NAMALWA (cell line): ENCODE measurements at regions not wholly inside any gene's neighbourhood (a gene's known extent, or its start where the extent isn't known, plus 50 kb on each side); places are given as distances from the start of the nearest gene placed in this dataset.

ENCODE experiments used
- DNase-seq: peaks from one replicate; pipeline ENCODE4 v3.0.0-alpha.2; 2015; ENCODE audit warnings: low spot score

DNA sequence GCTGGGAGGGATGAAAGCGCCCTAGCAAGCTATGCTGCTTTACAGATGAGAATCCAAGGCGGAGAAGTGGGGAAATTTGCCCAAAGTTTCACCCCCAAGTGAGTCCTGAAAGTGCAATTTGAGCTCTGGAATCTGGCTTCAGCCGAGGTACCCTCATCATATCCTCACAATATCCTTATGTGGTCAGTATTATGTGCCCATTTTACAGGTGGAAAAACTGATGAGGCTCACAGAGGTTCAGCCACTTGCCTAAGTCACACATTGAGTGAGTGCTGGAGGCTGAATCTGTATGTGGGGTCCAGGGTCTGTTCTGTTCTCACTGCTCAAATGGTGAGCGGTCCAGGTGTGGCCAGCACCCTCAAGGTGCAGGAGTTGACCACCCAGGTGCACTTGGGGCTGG lies 85.3 kb downstream of the MATN1 start:
- no peak for DNase-seq

DNA sequence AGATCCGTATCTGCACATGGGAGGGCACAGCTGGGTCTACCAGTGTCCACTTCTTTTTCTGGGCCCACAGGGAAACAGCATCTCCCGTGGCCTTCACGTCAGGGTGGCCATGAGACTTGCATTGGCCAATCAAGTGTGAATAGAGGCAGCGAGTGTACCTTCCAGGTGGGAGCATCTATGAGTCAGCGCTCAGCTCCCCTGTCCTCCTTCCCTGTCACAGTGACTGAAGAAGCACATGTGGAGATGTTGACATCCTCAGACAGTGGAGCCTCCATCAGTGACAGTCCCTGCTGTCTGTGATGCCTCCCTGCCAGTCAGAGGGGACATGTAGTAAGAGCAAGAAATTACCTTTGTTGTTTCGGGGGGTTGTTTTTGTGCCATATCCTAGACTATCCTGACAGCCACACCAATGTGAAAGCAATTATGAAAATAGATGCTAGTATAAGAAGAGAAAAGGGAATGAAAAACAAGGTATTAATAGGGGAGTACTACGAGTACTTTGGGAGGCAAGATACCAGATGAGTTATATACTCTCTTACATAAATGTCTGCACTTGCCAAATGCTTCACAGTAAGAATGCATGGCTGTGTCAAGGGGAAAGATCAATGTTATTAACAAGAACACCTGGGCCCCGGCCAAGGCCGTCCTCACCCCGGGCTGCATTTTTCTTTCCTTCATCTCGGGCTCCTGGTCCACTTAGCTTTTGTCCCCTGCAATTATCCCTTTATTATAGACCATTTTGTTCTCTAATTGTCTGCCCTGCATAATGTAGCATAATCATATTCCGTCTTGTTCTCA lies 86.0 kb downstream of the MATN1 start:
- no peak for DNase-seq

DNA sequence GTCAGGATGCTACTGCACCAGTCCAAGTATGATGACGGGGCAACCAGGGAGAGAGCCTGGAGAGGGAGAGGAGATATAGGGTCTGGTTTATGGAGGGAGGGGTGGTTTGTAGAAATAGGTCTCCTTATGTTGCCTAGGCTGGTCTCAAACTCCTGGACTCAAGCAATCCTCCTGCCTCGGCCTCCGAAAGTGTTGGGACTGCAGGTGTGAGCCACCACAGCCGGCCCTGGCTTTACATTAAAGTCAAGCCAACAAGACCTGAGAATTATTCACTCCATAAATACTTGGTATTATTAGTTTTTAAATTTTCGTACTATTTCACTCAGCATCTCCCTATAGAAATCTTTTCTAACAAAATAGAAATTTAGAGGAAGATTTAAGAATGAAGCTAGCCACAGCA lies 86.8 kb downstream of the MATN1 start:
- DNase-seq: no peak

DNA sequence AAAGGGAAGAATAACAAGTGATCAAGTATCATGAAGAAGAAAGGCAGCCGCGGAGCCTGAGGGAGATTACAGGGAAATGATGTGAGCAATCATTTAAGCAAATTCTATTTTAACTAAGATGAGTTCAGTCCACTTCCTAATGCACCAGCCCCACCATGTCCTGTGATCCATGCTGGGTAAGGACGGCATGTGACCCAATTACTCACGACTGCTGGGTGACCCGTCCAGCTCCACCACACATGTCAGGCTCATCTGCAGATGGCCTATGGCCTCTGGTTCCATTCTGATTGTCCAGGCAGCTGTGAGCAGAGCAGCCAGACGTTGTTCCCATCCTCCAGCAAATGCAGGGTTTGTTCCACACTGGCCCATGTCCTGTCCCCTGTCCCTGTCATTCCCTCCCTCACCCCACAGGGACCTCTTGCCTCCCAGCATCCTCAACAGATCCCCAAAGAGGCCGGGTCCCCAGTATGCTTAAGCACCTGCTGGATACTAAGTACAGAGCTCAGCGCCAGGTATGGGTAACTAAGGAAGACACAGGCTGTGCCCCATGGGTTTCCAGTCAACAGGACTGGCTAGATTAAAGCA lies 87.9 kb downstream of the MATN1 start:
- DNase-seq: no peak

DNA sequence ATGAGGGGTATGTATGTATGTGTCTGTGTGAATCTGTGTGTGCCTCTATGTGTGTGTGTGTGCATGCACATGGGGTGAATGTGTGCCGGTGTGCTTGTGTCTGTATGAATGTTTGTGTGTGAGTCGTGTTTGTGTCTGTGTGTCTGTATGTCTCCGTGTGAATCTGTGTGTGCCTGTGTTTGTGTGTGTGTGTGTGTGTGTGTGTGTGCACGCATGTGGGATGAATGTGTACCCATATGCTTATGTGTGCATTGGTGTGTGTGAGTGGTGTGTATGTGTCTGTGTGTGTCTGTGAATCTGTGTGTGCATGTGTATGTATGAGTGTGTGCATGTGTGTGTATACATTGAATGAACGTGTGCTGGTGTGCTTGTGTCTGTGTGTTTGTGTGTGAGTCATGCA lies 88.9 kb downstream of the MATN1 start:
- DNase-seq: no peak

DNA sequence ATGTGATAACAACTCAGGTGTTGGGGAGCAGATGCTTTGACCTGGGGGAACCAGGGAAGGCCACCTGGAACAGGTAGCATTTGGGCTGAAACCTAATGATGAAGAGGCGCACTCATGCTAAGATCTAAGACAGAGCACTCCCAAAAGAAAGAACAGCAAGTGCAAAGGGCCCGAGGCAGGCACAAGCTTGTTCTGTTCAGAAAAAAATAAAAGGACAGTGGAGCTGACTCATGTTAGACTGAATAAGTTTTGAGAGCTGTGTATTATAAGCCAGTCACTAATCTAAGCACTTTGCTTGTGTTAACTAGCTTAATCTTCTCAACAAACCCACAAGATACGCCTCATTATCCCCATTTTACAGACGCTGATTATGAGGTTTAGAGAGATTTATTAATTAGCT lies 90.1 kb downstream of the MATN1 start:
- no peak for DNase-seq

DNA sequence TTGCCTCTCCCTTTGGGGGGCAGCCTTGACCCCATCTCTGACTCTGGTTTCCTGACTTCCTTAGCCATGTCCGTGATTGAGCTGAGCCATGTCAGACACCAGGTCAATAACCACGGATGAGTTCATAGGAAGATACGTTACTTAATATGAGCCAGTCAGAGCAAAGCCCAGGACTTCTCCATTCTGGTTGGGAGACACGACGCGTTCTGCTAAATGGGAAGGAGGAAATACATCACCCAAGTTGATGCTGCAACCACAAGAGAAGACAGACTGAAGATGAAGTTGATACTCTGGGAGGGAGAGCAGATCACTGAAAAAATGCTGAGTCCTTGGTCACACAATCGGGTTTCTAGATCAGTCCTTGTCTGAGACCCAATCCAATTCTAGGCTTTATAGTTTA lies 90.9 kb downstream of the MATN1 start:
- no peak for DNase-seq

DNA sequence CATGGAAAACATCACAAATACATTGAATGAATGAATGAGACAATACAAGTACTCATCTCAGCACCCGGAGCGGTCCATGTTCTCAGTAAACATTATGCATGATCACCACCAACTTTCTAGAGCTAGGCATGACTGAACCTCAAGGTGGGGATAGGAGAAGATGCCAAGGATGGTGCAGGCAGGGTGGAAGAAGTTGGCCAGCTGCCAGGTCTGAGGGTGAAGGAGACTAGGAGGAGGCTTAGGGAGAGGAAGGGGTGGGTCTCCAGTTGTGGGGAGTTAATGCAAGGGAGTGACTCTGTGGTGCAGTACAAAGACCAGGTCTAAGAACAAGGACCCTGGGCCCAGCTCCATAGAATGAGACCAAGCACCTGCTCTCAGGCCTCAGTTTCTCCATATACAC lies 91.7 kb downstream of the MATN1 start:
- no peak for DNase-seq

DNA sequence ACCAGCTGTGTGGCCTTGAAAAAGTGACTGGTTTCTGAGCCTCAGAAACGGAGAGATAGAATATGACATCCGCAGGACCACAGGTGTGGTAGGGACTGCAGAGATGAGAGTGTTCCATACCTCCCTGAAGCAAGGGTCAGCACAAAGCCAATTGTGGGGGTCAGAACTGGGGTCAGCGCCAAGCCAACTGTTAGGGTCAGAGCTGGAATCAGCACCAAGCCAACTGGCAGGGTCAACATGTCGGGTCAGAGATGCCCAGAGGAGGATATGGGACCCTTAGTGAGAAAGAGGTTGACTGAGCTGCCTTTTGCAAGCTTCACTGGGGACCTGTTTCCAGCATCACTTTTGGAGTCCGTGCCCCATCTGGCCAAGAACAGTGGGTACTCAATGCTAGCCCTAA lies 93.9 kb downstream of the MATN1 start:
- no peak for DNase-seq

DNA sequence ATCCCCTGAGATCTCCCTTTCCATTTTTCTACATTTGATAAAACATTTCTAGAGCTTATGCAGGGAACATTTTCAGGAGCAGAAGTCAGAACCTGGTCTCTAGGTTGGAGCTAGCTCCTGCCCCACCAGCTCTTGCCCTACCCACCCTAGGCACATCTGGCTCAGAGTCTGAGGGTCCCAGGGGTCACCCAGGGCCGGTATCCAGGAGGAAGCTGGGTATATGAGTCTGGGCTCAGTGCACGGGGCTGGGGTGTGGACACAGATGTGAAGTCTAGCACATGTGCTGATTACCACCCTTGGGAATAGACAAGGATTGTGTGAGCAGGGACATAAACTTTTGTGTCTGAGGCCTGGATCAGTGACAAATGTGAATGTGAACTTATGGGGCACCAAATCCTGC lies 95.4 kb downstream of the MATN1 start:
- no peak for DNase-seq

DNA sequence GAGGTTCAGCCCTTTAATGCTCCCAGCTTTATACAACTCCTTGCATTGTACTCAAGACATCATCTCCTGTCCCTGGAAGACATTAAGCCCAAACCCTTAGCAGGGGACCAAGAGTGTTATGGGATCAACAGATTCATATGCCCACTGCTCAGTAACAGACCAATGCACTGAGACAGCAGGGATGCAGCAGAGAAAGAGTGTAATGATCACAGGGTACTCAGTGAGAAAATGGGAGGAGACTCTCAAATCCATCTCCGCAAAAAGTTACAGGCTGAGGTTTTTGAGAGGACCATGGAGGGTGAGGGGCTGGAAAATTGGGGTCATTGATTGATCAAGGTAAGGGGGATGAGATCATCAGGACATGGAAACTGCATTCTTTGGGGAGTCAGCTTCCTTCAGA lies 96.2 kb downstream of the MATN1 start:
- DNase-seq: no peak

DNA sequence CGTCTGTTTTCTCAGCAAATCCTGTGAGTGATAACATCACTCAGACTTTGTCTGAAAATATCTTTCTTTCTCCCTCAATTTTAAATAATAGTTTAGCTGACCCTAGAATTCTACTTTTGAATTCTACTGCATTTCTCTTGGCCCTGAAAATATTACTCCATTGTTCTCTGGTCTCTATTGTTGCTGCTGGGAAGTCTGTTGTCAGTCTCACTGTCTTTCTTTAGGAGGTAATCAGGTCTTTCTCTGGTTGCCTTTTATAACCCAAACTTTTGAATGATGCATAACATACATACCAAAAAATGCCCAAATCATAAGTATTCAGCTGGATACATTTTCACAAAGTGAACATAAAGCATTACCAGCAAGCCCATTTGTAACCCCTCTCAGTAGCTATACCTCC lies 100.0 kb downstream of the MATN1 start:
- DNase-seq: no peak

DNA sequence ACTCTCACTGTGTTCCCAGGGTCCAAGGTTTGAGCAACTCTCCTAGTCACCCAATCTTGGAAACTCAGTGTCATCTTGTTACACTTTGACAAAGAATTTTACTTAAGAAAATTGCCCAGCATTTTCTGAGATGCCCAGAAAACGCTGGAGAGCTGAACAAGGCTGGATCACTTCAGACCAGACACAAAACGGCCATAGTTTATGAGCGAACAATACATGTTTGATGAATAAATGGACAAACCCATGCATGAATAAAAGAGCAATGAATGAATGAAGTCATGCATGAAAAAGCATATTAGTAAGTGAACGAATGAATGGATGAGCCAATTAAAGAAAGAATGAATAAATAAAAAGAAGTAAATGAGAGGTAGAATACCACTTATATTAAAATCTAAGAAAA lies 103.8 kb downstream of the MATN1 start:
- DNase-seq: no peak

DNA sequence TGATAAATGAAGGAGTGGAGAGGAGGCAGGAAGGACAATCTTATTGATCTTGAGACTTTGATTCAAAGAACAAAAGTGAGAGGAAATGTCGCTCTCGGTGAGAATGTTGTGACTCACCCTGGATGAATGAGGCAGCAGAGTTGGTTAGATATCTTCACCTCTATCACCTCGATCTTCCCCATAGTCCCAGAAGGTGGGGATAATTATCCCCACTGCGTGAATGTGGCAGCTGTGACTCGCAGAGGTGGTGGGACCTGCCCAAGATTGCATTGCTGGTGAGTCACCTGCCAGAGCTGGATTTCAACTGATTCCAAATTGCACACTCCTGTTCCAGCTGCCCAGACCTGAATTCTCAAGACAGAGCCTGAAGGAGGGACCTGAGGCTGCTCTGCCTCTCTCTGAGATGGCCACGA lies 105.0 kb downstream of the MATN1 start:
- no peak for DNase-seq

DNA sequence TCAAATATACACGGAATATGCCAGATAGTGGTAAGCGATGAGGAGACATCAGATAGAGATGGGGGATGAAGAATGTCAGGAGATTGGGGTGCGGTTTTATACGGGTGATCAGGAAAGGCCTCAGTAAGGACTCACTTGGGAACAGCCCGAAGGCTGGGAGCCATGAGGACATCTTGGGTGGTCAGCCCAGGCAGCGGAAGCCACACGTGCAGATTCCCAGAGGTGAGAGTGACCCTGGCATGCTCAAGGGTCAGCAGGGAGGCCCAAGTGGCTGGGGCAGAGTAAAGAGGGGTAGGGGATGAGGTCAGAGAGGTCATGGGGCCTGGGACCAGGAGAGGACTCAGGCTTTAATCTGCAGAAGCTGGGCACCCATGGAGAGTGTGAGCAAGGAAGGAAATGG lies 106.6 kb downstream of the MATN1 start:
- DNase-seq: no peak

DNA sequence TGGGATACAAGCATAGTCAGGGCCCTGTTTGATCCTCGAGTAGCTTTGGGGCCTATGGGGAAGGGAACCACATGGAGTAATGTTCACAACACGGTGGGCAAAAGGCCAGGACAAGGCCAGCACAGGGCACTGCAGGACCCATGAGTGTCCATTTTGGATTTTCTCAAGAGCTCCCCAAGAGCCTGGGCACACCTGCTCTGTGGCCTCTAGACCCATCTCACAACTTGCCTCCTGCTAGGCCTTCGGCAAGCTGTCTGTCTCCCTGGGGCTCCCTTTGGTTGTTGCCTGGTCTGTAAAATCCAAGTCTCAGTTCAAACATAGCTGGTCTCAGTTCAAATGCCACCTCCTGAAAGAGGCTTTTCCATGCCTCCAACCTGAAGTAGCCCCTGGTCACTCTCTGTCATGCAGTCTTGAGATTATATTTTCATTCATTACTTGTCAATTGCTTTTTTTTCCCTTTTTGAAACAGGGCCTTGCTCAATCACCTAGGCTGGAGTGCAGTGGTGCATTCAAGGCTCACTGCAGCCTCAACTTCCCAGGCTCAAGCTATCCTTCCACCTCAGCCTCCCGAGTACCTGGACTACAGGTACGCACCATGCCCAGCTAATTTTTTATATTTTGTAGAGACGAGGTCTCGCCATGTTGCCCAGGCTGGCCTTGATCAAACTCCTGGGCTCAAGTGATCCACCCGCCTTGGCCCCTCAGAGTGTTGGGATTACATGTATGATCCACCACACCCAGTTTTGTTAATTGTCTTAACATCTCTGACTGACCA lies 107.4 kb downstream of the MATN1 start:
- DNase-seq: no peak

DNA sequence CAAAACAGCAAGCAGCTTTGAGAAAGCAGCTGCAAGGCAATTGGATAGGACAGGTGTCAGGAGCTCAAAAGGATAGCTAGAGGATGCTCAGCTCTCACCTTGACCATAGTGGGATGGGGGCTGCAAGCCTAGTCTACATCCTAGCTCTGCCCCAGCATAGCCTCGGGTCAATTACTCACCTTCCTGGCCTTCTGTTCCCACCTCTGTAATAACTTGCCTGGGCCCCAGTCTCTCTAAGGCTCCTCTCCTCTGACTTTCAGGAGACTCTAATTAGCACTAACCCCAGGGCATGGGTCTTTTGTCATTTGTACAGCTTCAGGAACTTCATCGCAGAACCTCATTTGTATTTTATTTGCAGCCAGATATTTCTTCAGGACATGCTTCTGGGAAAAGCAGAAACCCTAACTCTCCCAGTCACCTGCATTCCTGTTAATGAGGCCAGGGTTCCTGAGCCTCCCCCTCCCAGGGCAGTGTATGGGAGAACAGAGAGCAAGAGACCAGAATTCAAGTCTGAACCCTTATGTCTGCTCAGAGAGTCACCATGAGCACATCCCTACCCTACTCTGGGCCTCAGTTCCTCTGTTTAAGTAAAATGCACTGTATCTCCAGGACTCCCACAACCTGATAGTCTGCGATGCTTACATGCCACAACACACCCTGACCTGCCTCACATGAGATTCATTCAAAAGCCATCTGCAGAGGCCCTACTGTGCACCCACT lies 108.1 kb downstream of the MATN1 start:
- no peak for DNase-seq

DNA sequence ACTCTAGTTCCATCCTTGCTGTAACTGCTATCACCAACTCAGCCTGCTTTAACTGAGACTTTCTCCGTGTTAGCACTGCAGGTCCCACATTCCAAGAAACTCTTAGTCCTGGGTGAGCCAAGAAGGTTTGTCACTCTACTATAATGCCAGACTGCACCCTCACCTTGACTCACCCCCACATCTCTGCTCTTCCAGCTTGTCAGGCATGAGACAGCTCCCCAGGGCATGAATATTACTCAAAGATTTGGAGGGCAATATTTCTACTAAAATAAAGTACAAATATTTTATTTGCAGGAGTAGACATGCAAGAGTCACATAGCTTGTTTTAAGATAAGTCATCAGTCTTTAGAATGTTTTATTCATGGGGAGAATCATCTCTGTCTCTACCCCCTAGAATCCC lies 110.2 kb downstream of the MATN1 start:
- no peak for DNase-seq

DNA sequence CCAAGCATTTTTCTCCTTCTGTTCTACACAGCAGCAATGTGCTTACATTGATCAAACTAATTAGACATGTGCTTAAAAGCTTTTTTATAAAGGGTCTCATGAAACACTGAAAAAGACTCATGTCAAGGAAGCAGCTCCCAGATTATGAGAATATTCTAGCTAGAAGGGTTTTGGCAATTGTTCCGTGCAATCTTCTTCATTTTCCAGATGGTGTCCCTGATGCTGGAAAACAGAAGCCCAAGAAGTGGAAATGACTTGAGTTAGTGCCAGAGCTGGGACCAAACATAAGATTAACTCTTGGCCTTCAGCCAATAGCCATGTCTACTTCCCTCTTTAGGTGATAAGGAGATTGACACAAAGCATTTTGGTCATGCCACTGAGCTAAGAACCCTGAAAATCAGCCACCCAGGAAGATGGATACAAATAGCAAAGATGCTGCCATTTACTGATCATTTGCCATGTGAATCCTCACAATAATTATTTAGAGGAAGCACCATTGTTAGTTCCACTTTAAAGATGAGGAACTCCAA lies 110.8 kb downstream of the MATN1 start:
- DNase-seq: no peak

DNA sequence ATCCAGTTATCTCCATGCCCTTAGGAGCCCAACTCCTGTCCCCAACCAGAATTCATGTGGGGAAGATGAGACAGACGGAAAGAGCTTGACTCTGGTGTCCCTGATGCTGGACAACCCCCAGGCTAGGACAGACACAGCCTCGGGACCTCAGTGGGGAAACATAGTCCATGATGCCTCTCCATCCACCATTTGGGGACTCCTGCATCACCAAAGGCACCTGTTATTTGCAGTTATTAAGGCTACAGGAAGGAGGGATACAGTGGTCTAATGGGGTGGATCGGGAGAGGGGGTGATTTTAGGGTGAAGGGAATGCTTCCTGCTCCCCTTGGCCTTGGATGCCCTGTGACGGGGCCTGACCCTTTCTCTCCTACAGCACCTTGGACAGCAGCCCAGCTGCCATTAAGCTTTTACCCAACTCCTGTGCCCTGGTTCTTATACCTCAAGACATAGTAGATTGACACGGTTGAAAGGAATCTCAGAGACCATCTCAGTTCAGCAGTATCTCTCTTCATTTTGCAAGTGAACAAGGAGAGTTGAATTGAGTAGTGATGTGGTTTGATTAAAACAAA lies 111.6 kb downstream of the MATN1 start:
- no peak for DNase-seq

DNA sequence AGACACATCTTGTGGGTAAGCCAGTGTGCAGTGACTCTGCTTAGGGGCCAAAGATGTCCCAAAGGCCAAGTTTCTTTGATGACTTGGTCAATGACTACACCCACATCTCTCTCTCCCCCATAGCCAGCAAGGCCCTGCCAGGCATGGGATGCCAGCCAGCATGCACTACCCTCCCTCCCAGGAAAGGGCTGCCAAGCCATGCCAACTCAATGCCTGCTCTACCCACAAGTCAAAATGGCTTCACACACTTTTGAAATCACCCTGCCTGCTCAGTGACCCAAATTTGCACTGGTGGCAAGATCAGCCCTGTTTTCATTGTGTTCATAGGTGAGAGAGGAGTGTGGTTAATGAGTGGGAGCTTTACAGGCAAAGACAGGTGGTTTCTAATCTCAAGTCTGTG lies 112.5 kb downstream of the MATN1 start:
- DNase-seq: no peak

DNA sequence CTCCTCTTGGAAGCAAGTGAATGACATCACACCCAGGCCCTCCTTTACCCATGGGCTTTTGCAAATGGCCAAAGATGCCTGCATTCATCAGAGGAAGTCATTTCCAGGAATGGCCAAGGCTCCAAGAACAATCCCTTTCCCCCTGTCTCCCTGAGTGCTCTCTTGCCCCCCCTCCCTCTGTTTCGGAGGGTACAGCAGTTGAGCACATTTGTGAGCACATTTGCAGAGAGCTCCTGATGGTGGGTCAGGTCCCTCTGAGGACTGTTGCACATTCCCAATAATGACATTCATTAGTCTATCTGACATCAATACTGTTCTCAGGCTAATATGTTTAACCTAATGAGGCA lies 113.4 kb downstream of the MATN1 start:
- DNase-seq: no peak
